ENCODE measurements at regions not wholly inside any gene's neighbourhood (a gene's known extent, or its start where the extent isn't known, plus 50 kb on each side); places are given as distances from the start of the nearest gene placed in this dataset.
"Not testable (repeated sequence)": the region's sequence is repeated elsewhere in the genome, so short reads cannot be mapped to it uniquely, and the experiment has no call there.

GRCh38 chr5:179459771-179460170, 90.6 kb upstream of the RUFY1 start:
- Mint-ChIP-seq H3K27ac (no peak overlapping the region), H3K4me3 (ENCODE audit: low read depth) (no peak overlapping the region), H3K4me1 (ENCODE audit: low read depth) (no peaks in the 10 kb centered on the region), H3K36me3 (ENCODE audit: insufficient read depth) (no peaks in the 10 kb centered on the region), H3K9me3 (ENCODE audit: low read depth) (no peaks in the 10 kb centered on the region), H3K27me3 (peaks cover 6% of the 10 kb centered on the region)
- no peak for DNase-seq (ENCODE audit: low spot score, unreplicated experiment)
- no peak for TF ChIP-seq CTCF (IDR thresholded peaks at IDR 0.05; ENCODE audit: unreplicated experiment)

- Mint-ChIP-seq H3K9me3 (ENCODE audit: low read depth) (no peaks in the 10 kb centered on the region), H3K27ac (no peak overlapping the region), H3K4me3 (ENCODE audit: low read depth) (no peak overlapping the region), H3K36me3 (ENCODE audit: insufficient read depth) (no peaks in the 10 kb centered on the region), H3K27me3 (peaks cover 15% of the 10 kb centered on the region), H3K4me1 (ENCODE audit: low read depth) (no peaks in the 10 kb centered on the region)
- no peak for DNase-seq (ENCODE audit: low spot score, unreplicated experiment)
- no peak for TF ChIP-seq CTCF (IDR thresholded peaks at IDR 0.05; ENCODE audit: unreplicated experiment)
Observed at GRCh38 chr5:179457612-179458011, 92.7 kb upstream of the RUFY1 start.

- not testable (repeated sequence) for DNase-seq (ENCODE audit: low spot score, unreplicated experiment); H3K27ac Mint-ChIP-seq; H3K4me3 Mint-ChIP-seq (ENCODE audit: low read depth); H3K36me3 Mint-ChIP-seq (ENCODE audit: insufficient read depth); H3K4me1 Mint-ChIP-seq (ENCODE audit: low read depth); H3K9me3 Mint-ChIP-seq (ENCODE audit: low read depth)
- peaks cover 15% of the 10 kb centered on the region for H3K27me3 Mint-ChIP-seq
Observed at GRCh38 chr5:179456075-179456474, 94.3 kb upstream of the RUFY1 start.

GRCh38 chr5:179455320-179455719, 95.0 kb upstream of the RUFY1 start:
- no peak for DNase-seq (ENCODE audit: low spot score, unreplicated experiment)
- no peak for TF ChIP-seq CTCF (IDR thresholded peaks at IDR 0.05; ENCODE audit: unreplicated experiment)
- no peak overlapping the region for H3K27ac Mint-ChIP-seq
- H3K4me1 Mint-ChIP-seq (ENCODE audit: low read depth): no peaks in the 10 kb centered on the region
- no peak overlapping the region for H3K4me3 Mint-ChIP-seq (ENCODE audit: low read depth)
- H3K27me3 Mint-ChIP-seq: peaks cover 15% of the 10 kb centered on the region
- no peaks in the 10 kb centered on the region for H3K36me3 Mint-ChIP-seq (ENCODE audit: insufficient read depth)
- H3K9me3 Mint-ChIP-seq (ENCODE audit: low read depth): no peaks in the 10 kb centered on the region

GRCh38 chr5:179454356-179454755, 96.0 kb upstream of the RUFY1 start:
- Mint-ChIP-seq H3K36me3 (ENCODE audit: insufficient read depth) (no peaks in the 10 kb centered on the region), H3K27me3 (peaks cover 9% of the 10 kb centered on the region), H3K27ac (no peak overlapping the region), H3K4me1 (ENCODE audit: low read depth) (no peaks in the 10 kb centered on the region), H3K9me3 (ENCODE audit: low read depth) (no peaks in the 10 kb centered on the region), H3K4me3 (ENCODE audit: low read depth) (no peak overlapping the region)
- DNase-seq (ENCODE audit: low spot score, unreplicated experiment): no peak
- no peak for TF ChIP-seq CTCF (IDR thresholded peaks at IDR 0.05; ENCODE audit: unreplicated experiment)

GRCh38 chr5:179453616-179454015, 96.7 kb upstream of the RUFY1 start:
- no peak for DNase-seq (ENCODE audit: low spot score, unreplicated experiment)
- no peak overlapping the region for H3K4me3 Mint-ChIP-seq (ENCODE audit: low read depth)
- no peaks in the 10 kb centered on the region for H3K9me3 Mint-ChIP-seq (ENCODE audit: low read depth)
- no peak for TF ChIP-seq CTCF (IDR thresholded peaks at IDR 0.05; ENCODE audit: unreplicated experiment)
- no peaks in the 10 kb centered on the region for H3K36me3 Mint-ChIP-seq (ENCODE audit: insufficient read depth)
- no peaks in the 10 kb centered on the region for H3K4me1 Mint-ChIP-seq (ENCODE audit: low read depth)
- no peak overlapping the region for H3K27ac Mint-ChIP-seq
- H3K27me3 Mint-ChIP-seq: peaks cover 9% of the 10 kb centered on the region
